ENCODE measurements at regions not wholly inside any gene's neighbourhood (a gene's known extent, or its start where the extent isn't known, plus 50 kb on each side); places are given as distances from the start of the nearest gene placed in this dataset.

DNA sequence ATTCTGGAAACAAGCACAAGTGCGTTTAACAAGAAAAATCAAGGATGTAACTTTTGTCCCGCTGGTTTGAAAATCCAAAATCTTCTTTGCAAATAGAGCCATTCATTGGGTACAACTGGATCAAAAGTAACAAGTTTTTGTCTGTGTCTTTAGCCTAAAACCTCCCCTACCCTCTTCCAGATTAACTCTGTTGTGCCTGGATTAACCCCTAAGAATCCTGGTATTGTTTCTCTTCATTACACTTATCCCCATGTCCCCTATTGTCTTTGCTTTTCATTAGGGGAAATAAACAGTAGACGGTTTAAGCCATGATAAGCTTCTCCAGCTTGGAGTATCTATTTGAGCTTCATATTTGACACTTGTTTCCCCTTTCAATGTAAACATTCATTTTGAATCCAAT lies 242.1 kb upstream of the ARGLU1 start:
- TF ChIP-seq EZH2phosphoT487 (IDR thresholded peaks at IDR 0.05; ENCODE audit: borderline replicate concordance): no peak
- no peak for TF ChIP-seq CTCF (conservative IDR thresholded peaks at IDR 0.05; ENCODE audit: low read length)
- Histone ChIP-seq H2AFZ (ENCODE audit: low read length) (no peak overlapping the region), H3K79me2 (ENCODE audit: insufficient read depth, low read length) (no peaks in the 10 kb centered on the region), H3K4me1 (ENCODE audit: insufficient read depth, low read length, poor library complexity, severe bottlenecking) (no peaks in the 10 kb centered on the region), H3K4me3 (ENCODE audit: low read length, poor library complexity, severe bottlenecking) (no peak overlapping the region), H3K9me2 (replicated peaks; ENCODE audit: low read depth, low read length) (no peaks in the 10 kb centered on the region), H4K20me1 (ENCODE audit: insufficient read depth, low read length, poor library complexity, severe bottlenecking) (no peaks in the 10 kb centered on the region), H3K9me3 (ENCODE audit: insufficient read depth, low read depth, low read length) (no peaks in the 10 kb centered on the region), H3K36me3 (ENCODE audit: insufficient read depth, low read length) (no peaks in the 10 kb centered on the region), H3F3A (ENCODE audit: low read depth) (no peaks in the 10 kb centered on the region), H3K9ac (ENCODE audit: low read depth, low read length, poor library complexity, severe bottlenecking) (no peak overlapping the region), H3K27me3 (ENCODE audit: insufficient read depth, low read length, poor library complexity, severe bottlenecking) (no peaks in the 10 kb centered on the region), H3K4me2 (ENCODE audit: low read depth, low read length, poor library complexity, severe bottlenecking) (no peak overlapping the region)

- Histone ChIP-seq H4K20me1 (ENCODE audit: insufficient read depth, low read length, poor library complexity, severe bottlenecking) (no peaks in the 10 kb centered on the region), H2AFZ (ENCODE audit: low read length) (no peak overlapping the region), H3K4me3 (ENCODE audit: low read length, poor library complexity, severe bottlenecking) (no peak overlapping the region), H3K36me3 (ENCODE audit: insufficient read depth, low read length) (no peaks in the 10 kb centered on the region), H3K79me2 (ENCODE audit: insufficient read depth, low read length) (no peaks in the 10 kb centered on the region), H3F3A (ENCODE audit: low read depth) (no peaks in the 10 kb centered on the region), H3K9me2 (replicated peaks; ENCODE audit: low read depth, low read length) (no peaks in the 10 kb centered on the region), H3K9ac (ENCODE audit: low read depth, low read length, poor library complexity, severe bottlenecking) (no peak overlapping the region), H3K27me3 (ENCODE audit: insufficient read depth, low read length, poor library complexity, severe bottlenecking) (no peaks in the 10 kb centered on the region), H3K9me3 (ENCODE audit: insufficient read depth, low read depth, low read length) (no peaks in the 10 kb centered on the region), H3K4me2 (ENCODE audit: low read depth, low read length, poor library complexity, severe bottlenecking) (no peak overlapping the region), H3K4me1 (ENCODE audit: insufficient read depth, low read length, poor library complexity, severe bottlenecking) (no peaks in the 10 kb centered on the region)
- TF ChIP-seq CTCF (conservative IDR thresholded peaks at IDR 0.05; ENCODE audit: low read length): no peak
- no peak for TF ChIP-seq EZH2phosphoT487 (IDR thresholded peaks at IDR 0.05; ENCODE audit: borderline replicate concordance)
Observed at GRCh38 chr13:106804991-106805390, 237.1 kb upstream of the ARGLU1 start.

- no peaks in the 10 kb centered on the region for H3K9me2 ChIP-seq (replicated peaks; ENCODE audit: low read depth, low read length)
- no peak overlapping the region for H3K4me2 ChIP-seq (ENCODE audit: low read depth, low read length, poor library complexity, severe bottlenecking)
- no peaks in the 10 kb centered on the region for H3K4me1 ChIP-seq (ENCODE audit: insufficient read depth, low read length, poor library complexity, severe bottlenecking)
- H3K36me3 ChIP-seq (ENCODE audit: insufficient read depth, low read length): no peaks in the 10 kb centered on the region
- no peaks in the 10 kb centered on the region for H4K20me1 ChIP-seq (ENCODE audit: insufficient read depth, low read length, poor library complexity, severe bottlenecking)
- no peak for TF ChIP-seq CTCF (conservative IDR thresholded peaks at IDR 0.05; ENCODE audit: low read length)
- TF ChIP-seq EZH2phosphoT487 (IDR thresholded peaks at IDR 0.05; ENCODE audit: borderline replicate concordance): no peak
- no peak overlapping the region for H3K9ac ChIP-seq (ENCODE audit: low read depth, low read length, poor library complexity, severe bottlenecking)
- no peaks in the 10 kb centered on the region for H3K79me2 ChIP-seq (ENCODE audit: insufficient read depth, low read length)
- no peaks in the 10 kb centered on the region for H3F3A ChIP-seq (ENCODE audit: low read depth)
- H3K4me3 ChIP-seq (ENCODE audit: low read length, poor library complexity, severe bottlenecking): no peak overlapping the region
- no peak overlapping the region for H2AFZ ChIP-seq (ENCODE audit: low read length)
- H3K27me3 ChIP-seq (ENCODE audit: insufficient read depth, low read length, poor library complexity, severe bottlenecking): no peaks in the 10 kb centered on the region
- H3K9me3 ChIP-seq (ENCODE audit: insufficient read depth, low read depth, low read length): no peaks in the 10 kb centered on the region
Observed at GRCh38 chr13:106802917-106803316, 235.0 kb upstream of the ARGLU1 start.
